HG02642 (cell line): ENCODE measurements at regions not wholly inside any gene's neighbourhood (a gene's known extent, or its start where the extent isn't known, plus 50 kb on each side); places are given as distances from the start of the nearest gene placed in this dataset.

ENCODE experiments used
- ATAC-seq: cut with Tn5 transposase; IDR thresholded peaks from one replicate; pipeline ENCODE4 v1.9.1; 2021; ENCODE audit warnings: mild to moderate bottlenecking; ENCODE audit not compliant: unreplicated experiment, poor library complexity

DNA sequence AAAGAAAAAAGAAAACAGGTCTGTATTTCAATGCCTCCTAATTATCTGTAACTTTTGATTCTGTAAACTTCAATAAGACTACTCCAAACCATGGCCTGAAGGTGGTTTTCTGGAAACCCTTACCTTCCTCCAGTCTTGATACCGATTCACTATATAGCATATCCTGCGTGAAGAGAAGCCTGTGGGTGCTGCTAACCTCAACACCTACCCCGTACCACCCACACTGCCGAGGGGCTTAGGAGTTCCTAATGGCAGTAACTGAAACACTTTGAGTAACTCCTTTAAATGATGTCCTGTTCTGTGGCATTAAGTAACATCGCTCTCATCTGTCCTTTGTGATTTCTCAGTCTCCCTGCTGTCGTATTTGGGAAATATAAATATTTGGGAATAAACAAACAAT is 104.5 kb upstream of the CARMIL1 start:
- ATAC-seq: no peak

GRCh38 chr6:25175196-25175595 is 104.0 kb upstream of the CARMIL1 start:
- no peak for ATAC-seq

- no peak for ATAC-seq
Measured at GRCh38 chr6:25175681-25176080, 103.5 kb upstream of the CARMIL1 start.

DNA sequence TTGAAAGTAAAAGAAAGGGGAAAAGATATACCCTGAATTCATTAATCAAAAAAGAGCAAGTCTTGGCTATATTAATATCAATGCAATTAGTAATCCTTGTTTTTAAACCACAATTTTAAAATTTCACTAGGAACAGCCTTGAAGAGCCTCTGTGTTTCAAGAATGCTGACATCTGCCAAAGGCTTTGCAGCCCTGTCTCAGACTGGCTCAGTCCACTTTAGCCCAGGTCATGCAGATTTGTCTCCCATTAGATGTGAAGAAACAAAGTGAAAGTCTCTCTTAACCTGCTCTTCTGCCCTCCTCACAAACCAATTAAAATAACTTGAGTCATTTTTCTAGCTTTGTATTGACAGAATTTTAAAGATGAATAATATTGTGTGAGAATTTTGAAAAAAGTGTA is 102.7 kb upstream of the CARMIL1 start:
- no peak for ATAC-seq

GRCh38 chr6:25177500-25178028 is 101.6 kb upstream of the CARMIL1 start:
- ATAC-seq: no peak

DNA sequence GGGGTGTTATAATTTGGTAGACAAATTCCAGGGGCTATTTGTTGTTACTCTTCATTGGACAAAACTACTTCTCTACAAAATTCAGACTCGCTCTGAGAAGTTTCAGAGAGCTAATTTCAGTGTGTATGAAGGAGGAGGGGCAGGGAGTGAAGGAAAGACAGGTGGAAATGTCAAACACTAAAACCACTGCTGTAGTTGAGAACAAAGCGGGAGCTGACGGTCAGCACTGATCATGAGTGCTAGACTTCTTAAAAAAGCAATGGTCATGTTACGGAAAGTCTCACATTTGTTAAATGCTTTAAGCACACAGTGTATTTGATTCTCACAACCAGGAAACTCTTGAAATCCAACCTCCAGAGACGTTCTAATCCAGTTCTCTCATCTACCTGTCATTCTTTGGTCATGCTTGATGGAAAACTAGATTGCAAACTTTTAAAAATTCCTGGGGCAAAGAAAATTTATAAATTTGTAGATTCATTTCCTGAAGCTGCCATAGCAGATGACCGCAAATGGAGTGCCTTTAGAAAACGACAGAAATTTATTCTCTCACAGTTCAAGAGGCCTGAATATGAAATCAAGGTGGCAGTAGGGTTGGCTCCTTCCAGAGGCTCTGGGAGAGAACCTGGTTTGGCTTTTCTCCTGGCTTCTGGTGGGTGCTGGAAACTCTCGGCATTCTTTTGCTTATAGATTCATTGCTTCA is 100.7 kb upstream of the CARMIL1 start:
- ATAC-seq: no peak

GRCh38 chr6:25179051-25179778 is 100.0 kb upstream of the CARMIL1 start:
- ATAC-seq: no peak

- no peak for ATAC-seq
Measured at GRCh38 chr6:25180630-25181349, 98.4 kb upstream of the CARMIL1 start.

DNA sequence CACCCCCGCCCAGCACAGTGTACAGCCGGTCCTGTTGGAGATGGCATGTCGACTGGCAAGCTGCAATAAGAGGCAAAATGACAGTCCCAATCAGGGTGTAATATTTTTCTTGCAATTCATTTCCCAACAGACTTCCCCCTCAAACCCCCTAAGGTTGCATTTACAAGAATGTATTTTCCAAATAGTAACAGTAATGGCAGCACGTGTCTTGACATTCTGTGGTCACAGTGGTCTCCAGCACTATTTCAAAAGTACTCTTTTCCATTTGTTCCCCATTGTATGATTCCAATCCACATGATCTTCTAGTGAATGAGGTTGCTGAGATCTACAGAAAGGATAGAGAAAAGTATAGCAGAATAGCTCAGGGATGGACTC is 97.8 kb upstream of the CARMIL1 start:
- no peak for ATAC-seq

DNA sequence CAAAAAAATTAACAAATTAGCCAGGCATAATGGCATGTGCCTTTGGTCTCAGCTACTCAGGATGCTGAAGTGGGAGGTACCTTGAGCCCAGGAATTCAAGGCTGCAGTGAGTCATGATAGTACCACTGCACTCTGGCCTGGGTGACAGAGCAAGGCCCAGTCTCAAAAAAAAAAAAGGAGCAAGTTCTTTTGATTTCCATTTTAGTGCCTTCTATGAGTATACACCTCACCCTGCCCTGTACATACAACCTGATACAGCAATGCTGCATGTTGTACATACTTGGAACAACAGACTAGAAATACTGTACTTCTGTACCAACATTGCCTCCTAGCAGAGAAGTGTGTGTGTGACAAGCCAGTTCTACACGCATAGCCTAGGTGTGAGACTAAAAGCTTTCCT is 97.3 kb upstream of the CARMIL1 start:
- ATAC-seq: no peak

- no peak for ATAC-seq
Measured at GRCh38 chr6:25186919-25187318, 92.3 kb upstream of the CARMIL1 start.

DNA sequence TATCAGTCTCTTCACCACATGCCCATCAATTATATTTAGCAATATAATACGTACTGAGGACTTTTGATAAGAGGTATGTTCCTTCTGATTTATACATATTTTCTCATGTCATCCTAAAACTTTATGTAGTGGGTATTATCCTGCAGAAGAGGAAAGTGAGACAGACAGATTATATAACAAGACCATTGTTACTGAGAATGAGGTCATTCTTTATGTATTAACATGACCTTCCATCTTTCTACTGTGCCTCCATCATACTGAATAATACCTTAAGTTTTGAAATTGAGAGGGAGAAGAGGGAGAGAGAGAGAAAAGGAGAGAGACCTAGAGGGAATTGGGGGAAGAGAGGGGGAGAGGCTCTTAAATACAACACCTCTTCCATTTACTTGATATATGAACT is 90.9 kb upstream of the CARMIL1 start:
- ATAC-seq: no peak

GRCh38 chr6:25192590-25193459 is 86.3 kb upstream of the CARMIL1 start:
- ATAC-seq: no peak

- ATAC-seq: no peak
Measured at GRCh38 chr6:25193460-25194171, 85.6 kb upstream of the CARMIL1 start.

DNA sequence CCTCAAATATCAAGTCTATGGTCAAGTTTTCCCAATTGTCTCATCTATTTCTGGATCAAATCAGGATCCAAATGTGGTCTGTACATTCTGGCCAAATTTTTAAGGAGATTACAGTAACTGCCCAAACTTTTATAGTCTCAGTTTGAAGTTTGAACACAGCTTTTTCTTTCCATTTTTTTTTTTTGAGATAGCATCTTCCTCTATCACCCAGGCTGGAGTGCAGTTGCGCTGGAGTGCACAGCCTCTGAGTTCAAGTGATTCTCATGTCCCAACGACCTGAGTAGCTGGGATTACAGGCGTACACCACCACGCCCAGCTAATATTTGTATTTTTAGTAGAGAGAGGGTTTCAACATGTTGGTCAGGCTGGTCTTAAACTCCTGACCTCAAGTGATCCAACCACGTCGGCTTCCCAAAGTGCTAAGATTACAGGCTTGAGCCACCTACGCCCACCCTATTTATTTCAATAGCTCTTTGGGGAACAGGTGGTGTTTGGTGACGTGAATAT is 84.9 kb upstream of the CARMIL1 start:
- no peak for ATAC-seq

DNA sequence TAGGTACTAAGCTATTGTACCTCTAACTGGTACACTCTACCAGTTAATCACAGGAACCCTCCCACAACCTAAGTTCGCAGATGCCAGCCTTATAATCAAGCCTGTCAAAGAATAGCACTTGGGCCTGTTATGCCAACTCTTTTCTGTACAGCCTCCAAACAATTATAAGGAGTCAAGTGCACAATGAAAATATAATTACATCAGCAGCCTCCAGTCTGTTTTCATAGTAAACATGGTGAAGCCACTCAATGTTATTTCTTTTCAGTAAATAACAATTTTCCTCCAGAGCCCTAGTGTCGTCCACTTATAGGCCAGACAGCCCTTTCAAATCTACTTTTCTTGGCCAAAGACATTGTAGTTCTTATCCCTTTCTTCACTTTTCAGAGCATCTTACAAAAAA is 82.7 kb upstream of the CARMIL1 start:
- ATAC-seq: no peak

- ATAC-seq: no peak
Measured at GRCh38 chr6:25197111-25197510, 82.1 kb upstream of the CARMIL1 start.

DNA sequence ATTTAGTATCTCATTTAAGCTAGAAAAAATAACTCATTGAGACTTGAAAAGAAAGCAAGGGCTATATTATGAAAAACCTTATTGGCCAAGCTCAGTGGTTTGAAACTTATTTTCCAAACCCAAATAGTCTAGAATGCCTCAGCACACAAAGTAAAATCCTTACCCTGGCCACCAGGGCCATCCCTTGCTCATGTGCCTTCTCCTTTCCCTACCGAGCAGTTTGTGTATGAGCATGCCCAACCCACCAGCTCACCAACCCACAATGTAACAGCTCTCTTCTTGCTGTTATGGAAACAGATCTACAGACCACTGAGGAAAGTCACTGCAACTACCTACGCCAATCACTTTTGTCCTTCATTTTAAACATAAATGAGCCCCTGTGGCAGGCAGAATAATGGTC is 79.6 kb upstream of the CARMIL1 start:
- ATAC-seq: no peak

- no peak for ATAC-seq
Measured at GRCh38 chr6:25202504-25202903, 76.7 kb upstream of the CARMIL1 start.
